GDM1 (cell line): ENCODE measurements at regions not wholly inside any gene's neighbourhood (a gene's known extent, or its start where the extent isn't known, plus 50 kb on each side); places are given as distances from the start of the nearest gene placed in this dataset.

Experiments used
- DNase-seq: peaks from one replicate; lab custom pipeline; 2025; lab: John Stamatoyannopoulos, UW

DNA sequence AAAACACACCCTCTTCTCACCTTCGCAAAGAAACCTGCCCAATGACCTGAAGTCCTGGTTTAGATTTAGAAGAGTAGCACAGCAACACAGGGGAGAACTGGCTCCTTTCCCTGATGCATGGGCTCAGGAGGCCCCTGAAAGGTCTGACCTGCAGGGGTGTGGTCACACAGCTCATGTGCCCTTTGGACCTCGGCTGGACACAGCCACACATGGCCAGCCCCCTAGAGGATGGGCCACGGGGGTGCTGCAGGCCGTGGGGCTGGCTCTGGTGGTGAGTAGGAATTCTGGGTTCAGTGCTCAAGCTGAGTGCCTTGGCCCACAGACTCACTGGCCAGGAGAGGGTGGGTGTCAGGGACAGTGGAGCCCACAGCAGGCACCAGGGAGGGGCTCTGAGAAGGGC, 118.5 kb upstream of the ADCY1 start:
- no peak for DNase-seq

GRCh38 chr7:45456105-45456504, 118.1 kb upstream of the ADCY1 start:
- DNase-seq, result no peak

DNA sequence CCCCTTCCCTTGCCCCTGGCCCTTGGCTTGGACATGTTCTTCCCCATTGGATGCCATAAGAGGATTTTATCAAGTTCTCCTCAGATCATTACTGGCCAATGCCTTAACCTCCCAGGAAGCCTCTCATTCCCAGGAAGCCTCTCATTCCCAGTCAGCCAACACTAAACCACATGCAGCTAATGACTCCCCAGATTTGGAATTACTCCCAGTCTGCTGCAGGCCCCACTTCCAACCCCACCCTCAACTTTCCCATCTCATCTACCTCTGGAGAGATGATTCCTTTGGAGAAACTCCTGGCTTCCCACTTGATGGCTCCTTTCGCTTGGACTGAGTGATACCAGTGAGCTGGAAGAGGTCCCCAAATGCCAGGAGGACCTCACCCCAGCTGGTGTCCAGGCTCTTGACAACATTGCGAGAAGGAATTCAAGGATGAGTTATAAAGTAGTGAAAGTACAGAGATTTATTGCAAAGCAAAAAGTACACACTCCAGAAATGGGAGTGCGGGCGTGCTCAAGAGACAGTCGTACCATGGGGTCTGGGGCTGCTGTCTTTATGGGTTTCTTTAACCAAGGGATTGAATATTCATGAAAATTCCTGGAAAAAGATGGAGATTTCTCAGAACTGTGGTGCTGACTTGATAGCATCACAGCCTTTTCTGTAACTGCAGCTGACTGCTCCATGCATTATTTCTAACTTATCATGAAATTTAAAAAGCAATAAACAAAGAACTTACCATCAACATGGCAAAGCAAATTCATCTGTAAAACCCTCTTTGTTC, 117.2 kb upstream of the ADCY1 start:
- no peak for DNase-seq

DNA sequence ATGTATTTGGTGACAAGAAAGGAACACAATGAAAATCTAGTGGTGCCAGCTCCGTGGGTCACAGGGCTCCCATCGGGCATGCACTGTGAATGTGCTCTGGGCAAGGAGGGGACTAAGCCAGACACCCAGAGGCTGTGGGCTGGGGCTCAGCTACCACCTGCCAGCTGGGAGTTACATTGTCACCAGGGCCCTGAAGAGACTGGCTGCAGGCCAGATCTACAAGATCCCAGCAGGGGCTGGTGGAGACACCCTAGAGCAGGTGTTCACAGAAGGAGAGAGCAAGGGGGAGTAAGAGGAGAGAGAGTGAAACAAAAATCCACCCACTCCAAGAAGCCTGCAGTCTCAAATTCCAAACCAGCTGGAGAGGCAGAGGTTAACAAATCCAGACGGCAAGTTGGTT, 116.6 kb upstream of the ADCY1 start:
- no peak for DNase-seq

DNA sequence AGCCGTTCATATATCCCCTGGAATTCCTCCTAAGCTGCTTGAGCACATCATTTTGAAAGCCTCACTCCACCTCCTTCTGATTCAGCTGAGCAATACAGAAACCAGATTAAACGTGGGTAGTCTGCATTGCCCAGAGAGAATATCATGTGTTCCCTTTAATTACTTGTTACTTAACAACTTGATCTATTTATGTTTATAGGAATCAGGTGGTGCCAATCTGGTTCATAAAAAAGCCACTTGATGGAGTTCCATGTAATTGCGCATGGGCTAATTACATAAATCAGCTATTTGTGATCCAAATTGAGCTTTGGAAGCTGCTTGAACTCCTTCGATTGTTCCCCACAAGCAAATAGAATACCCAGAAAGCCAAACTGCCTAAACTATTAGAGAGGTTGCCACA, 114.7 kb upstream of the ADCY1 start:
- no peak for DNase-seq

DNA sequence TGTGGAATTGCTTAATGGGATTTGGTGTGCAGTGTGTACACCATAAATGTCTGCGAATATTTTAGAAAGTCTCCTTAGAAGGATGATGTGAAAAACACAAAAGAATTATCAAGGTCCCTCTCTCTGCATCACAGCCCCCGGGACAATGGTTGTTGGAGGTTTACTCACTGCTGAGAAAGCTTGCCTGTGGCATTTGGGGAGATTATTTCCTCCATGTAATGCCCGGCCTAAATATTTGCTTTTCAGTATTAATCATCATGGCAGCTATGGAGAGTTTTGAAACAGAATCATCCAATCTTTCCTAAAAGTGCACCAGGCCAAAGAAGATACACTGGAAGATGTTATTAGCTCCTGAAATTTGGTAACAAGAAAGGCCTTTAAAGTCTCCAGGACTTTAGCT, 113.8 kb upstream of the ADCY1 start:
- DNase-seq, result no peak

DNA sequence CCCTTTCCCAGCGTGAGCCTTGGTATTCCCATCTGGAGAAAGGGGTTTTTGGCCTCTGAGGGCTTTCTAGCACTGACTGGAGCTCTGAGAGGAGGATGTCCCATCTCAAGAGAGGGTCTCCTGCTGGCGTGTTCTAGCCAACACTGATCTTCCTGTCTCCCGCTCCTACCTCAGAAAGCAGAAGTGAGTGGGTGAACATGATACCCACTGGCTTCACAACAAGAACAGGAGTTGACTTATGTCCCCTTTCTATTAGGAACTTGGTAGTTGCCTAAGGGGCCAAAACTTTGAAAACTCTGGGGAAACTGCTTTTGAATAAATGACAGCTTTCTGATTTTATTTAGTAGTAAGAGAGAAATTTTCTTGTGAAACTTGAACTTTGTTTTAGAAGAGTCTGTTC, 113.1 kb upstream of the ADCY1 start:
- DNase-seq, result no peak

GRCh38 chr7:45469103-45469502, 105.1 kb upstream of the ADCY1 start:
- DNase-seq, result no peak

- DNase-seq, result no peak
Observed at GRCh38 chr7:45470031-45470430, 104.1 kb upstream of the ADCY1 start.

DNA sequence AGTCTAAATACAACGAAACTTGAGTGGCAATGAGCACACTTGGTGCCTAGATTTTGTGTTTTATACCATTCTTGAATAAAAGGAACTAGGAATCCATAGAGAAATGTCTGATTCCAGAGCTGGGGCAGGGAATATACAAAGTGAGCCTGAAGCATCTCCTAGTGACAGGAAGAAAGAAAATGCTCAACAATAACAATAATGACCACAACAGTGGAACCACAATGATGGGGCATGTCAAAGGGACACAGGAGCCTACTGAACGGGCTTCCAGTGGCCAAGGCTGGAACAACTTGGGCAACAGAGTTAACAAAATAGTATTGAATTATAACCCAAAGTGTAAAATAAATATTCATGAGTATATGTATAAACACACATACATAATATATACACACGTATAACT, 94.4 kb upstream of the ADCY1 start:
- no peak for DNase-seq

DNA sequence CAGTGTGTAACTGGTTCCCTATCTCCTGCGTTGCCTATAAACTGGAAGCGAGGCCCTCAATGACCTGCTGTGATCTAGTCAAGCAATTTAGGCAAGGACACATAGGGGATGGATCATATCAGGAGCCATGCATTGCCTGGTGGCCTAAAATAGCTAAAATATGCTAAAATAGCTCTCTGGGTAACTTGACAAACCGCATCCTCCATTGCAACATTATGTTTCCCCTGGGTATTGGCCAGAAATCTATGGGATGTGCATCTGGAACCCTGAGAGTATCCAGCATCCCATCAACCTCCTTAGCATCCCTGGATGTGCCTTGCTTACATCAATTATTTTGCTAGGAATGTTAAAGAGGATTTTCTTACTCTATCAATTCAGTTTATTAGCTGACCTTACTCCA, 91.7 kb upstream of the ADCY1 start:
- no peak for DNase-seq

DNA sequence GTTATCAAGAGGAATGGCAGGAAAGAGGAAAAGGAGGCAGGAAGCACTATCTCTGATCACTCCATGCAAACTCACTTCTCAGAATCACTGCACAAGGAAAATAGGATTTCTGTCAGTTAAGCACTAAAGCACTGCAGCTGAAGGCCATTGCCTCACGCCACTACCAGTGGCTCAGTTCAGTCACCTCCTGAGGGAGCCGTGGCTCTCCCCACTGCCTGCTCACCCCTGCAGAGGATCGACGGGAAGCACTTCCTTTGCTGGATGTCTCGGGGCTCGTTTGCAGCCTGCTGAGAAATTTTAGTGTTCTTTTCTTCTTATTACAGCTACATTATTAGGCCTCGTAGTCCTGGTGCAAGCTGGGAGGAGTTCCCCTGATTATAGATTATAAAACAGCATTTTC, 90.1 kb upstream of the ADCY1 start:
- no peak for DNase-seq

DNA sequence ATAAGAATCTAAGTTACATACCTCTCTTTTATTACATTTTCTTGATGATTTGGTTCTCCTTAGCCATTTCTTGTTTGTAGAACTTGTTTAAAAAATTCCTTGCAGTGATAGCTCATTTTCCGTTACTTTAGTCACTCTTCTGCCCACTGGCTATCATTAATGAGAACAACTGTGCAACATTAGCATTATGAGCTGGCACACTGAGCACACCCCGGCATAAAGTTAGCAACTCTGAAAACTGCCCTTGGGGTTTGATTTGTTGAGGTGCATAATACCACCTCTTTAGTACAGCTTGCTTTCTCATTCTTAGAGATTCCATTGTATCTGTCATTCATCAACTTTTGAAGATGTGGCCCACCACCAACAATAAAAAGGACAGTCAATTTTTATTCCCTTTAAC, 87.6 kb upstream of the ADCY1 start:
- DNase-seq, result no peak

DNA sequence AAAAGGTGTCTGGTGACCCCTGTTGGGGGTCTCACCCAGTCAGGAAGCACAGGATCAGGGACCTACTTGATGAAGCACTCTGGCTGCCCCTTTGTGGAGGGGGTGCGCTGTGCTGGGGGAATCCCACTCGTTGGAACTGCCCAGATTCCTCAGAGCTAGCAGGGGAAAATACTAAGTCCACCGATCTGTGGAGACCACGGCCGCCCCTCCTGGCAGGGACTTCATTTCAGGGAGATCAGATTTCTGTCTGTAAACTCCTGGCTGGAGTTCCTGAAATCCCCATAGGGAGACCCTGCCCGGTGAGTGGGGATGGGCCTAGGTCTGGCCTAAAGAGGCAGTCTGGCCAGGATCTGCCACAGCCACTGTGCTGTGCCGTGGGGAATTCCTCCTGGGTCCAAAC, 79.3 kb upstream of the ADCY1 start:
- no peak for DNase-seq

- no peak for DNase-seq
Observed at GRCh38 chr7:45495618-45496017, 78.5 kb upstream of the ADCY1 start.

GRCh38 chr7:45500257-45500656, 73.9 kb upstream of the ADCY1 start:
- DNase-seq, result no peak

GRCh38 chr7:45501791-45502190, 72.4 kb upstream of the ADCY1 start:
- no peak for DNase-seq

- DNase-seq, result no peak
Observed at GRCh38 chr7:45506059-45506458, 68.1 kb upstream of the ADCY1 start.

DNA sequence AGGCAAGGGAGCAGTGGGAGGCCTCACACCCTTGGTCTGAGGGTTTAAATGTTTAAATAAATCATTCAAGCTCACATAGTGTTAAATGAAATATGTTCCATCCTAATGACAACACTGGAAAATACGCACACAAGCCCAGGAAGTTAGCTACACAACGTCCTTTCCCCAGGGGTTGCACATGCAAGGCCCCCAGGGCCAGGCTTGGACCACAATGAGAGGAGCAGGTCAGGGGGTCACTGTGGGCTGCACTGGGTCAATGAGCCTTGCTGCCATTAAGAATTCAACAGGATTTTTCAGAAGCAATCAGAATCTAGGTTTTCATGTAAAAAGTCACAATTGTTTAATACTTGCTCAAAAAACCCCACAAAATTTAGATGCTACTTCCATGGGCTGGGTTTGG, 64.9 kb upstream of the ADCY1 start:
- no peak for DNase-seq

- DNase-seq, result no peak
Observed at GRCh38 chr7:45511721-45512597, 62.2 kb upstream of the ADCY1 start.

- DNase-seq, result no peak
Observed at GRCh38 chr7:45514944-45515343, 59.2 kb upstream of the ADCY1 start.

GRCh38 chr7:45515346-45515745, 58.8 kb upstream of the ADCY1 start:
- DNase-seq, result no peak
